Muscle of leg (tissue), 3 donors: ENCODE measurements at regions not wholly inside any gene's neighbourhood (a gene's known extent, or its start where the extent isn't known, plus 50 kb on each side); places are given as distances from the start of the nearest gene placed in this dataset.

Experiments used
- DNase-seq: peaks from one replicate; pipeline ENCODE4 v3.0.0; 2013
- H3K27ac ChIP-seq: one replicate; pipeline ENCODE4 v1.5.1; 2013; ENCODE audit warnings: mild to moderate bottlenecking, low read length, control low read depth
- H3K27me3 ChIP-seq: one replicate; pipeline ENCODE4 v1.6.1; 2013; ENCODE audit warnings: low read length; ENCODE audit not compliant: control insufficient read depth, insufficient read depth
- H3K36me3 ChIP-seq: one replicate; pipeline ENCODE4 v1.6.1; 2013; ENCODE audit warnings: low read length; ENCODE audit not compliant: control insufficient read depth, insufficient read depth
- H3K4me1 ChIP-seq: one replicate; pipeline ENCODE4 v1.6.1; 2013; ENCODE audit warnings: low read length; ENCODE audit not compliant: control insufficient read depth, insufficient read depth
- H3K4me3 ChIP-seq: one replicate; pipeline ENCODE4 v1.5.1; 2013; ENCODE audit warnings: low read length, control low read depth
- H3K9me3 ChIP-seq: replicated peaks from 2 replicates; pipeline ENCODE4 v1.6.1; 2013; ENCODE audit warnings: low read depth, low read length; ENCODE audit not compliant: control insufficient read depth
- WGBS: methylation state at CpG from one replicate; pipeline ENCODE4 v1.1.5; 2013; ENCODE audit warnings: missing lambda C conversion rate; ENCODE audit not compliant: insufficient coverage; 5-methylcytosine and 5-hydroxymethylcytosine counted together

- DNase-seq: no peak
- peaks cover 19% of the 10 kb centered on the region for H3K4me1 ChIP-seq
Measured at GRCh38 chr6:30832864-30833263, 51.5 kb upstream of the DDR1 start.

GRCh38 chr6:30830438-30830837, 53.9 kb upstream of the DDR1 start:
- peaks cover 10% of the 10 kb centered on the region for H3K4me1 ChIP-seq
- no peaks in the 10 kb centered on the region for H3K36me3 ChIP-seq
- peak; percentile 38 for DNase-seq
- no peaks in the 10 kb centered on the region for H3K9me3 ChIP-seq
- H3K27ac ChIP-seq: no peak overlapping the region
- no CpG with 5 or more reads among the region's 3 CpGs for WGBS
- H3K4me3 ChIP-seq: no peak overlapping the region
- no peaks in the 10 kb centered on the region for H3K27me3 ChIP-seq

More at GRCh38 chr6:30832864-30833263, 51.5 kb upstream of the DDR1 start:
- Histone ChIP-seq H3K36me3 (no peaks in the 10 kb centered on the region), H3K27ac (no peak overlapping the region), H3K4me3 (no peak overlapping the region), H3K27me3 (no peaks in the 10 kb centered on the region), H3K9me3 (no peaks in the 10 kb centered on the region)
- WGBS: 100% methylated on average over 5 of the region's 5 CpGs

DNA sequence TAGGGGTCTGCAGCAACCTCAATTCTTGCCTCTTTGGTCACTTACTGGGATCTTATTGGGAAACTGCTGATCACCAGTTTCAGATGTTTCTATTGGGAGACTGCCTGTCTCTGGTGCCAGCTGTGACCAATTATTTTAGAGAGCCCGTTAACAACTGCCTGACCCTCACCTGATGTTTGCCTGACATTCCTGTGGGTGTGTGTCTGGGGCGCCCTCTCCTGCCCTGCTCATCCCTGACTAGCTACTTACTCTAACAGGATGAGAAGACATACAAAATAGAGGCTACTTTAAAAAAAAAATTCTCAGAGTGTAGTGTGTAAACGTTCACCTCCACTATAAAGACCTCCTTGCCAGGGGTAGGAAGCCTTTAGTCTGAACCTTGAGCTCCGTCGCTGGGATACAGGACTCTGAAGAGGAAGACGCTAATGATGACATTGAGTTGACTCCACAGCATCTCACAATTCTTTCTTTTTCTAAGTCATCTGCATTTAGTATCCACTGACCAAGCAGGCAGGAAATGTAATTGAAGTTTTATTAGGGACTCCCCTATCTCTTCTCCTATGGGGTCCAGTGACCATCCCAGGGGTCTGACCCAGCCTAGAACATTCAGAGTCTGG, 54.6 kb upstream of the DDR1 start:
- no peak overlapping the region for H3K27ac ChIP-seq
- H3K4me1 ChIP-seq: peaks cover 10% of the 10 kb centered on the region
- H3K27me3 ChIP-seq: no peaks in the 10 kb centered on the region
- no peak for DNase-seq
- no peaks in the 10 kb centered on the region for H3K36me3 ChIP-seq
- H3K9me3 ChIP-seq: no peaks in the 10 kb centered on the region
- H3K4me3 ChIP-seq: no peak overlapping the region
- WGBS: no CpG with 5 or more reads among the region's 6 CpGs

DNA sequence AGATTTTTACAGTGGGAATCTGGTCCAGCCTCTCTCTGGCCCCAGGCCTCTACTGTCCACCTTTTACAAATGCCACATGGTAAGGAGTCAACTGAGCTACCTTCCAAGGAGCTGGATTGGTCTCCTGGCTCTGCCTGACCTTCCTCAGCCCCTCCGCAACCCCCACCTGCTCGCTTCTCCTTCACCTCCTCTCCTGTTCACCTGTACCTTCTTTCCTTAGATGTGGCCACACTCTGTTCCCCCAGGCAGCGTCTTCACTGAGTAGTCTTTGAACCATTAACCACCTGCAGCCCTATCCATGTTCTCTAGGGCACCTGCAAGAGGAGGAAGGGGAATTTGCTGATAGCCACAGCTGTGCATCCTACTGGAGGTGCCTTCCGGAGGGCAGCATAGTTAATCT, 55.3 kb upstream of the DDR1 start:
- no peak overlapping the region for H3K27ac ChIP-seq
- no peaks in the 10 kb centered on the region for H3K27me3 ChIP-seq
- 100% methylated on average over 1 of the region's 4 CpGs for WGBS
- no peak for DNase-seq
- peaks cover 10% of the 10 kb centered on the region for H3K4me1 ChIP-seq
- no peaks in the 10 kb centered on the region for H3K9me3 ChIP-seq
- H3K4me3 ChIP-seq: no peak overlapping the region
- no peaks in the 10 kb centered on the region for H3K36me3 ChIP-seq

- Histone ChIP-seq H3K27me3 (no peaks in the 10 kb centered on the region), H3K27ac (no peak overlapping the region), H3K9me3 (no peaks in the 10 kb centered on the region), H3K4me1 (peaks cover 10% of the 10 kb centered on the region), H3K4me3 (no peak overlapping the region), H3K36me3 (no peaks in the 10 kb centered on the region)
- WGBS: 30% methylated on average over 6 of the region's 12 CpGs
- DNase-seq: peak; percentile 94
Measured at GRCh38 chr6:30828027-30828962, 56.0 kb upstream of the DDR1 start.

GRCh38 chr6:30826961-30827342, 57.4 kb upstream of the DDR1 start:
- DNase-seq: no peak
- 25% methylated on average over 1 of the region's 4 CpGs for WGBS
- Histone ChIP-seq H3K36me3 (no peaks in the 10 kb centered on the region), H3K27ac (no peak overlapping the region), H3K9me3 (no peaks in the 10 kb centered on the region), H3K27me3 (no peaks in the 10 kb centered on the region), H3K4me1 (peaks cover 10% of the 10 kb centered on the region), H3K4me3 (no peak overlapping the region)

- H3K27me3 ChIP-seq: no peaks in the 10 kb centered on the region
- H3K27ac ChIP-seq: no peak overlapping the region
- 82% methylated on average over 5 of the region's 7 CpGs for WGBS
- no peak overlapping the region for H3K4me3 ChIP-seq
- H3K9me3 ChIP-seq: no peaks in the 10 kb centered on the region
- no peak for DNase-seq
- H3K36me3 ChIP-seq: no peaks in the 10 kb centered on the region
- peaks cover 10% of the 10 kb centered on the region for H3K4me1 ChIP-seq
Measured at GRCh38 chr6:30824698-30825097, 59.6 kb upstream of the DDR1 start.

GRCh38 chr6:30823534-30823865, 60.8 kb upstream of the DDR1 start:
- no peaks in the 10 kb centered on the region for H3K36me3 ChIP-seq
- no peak overlapping the region for H3K27ac ChIP-seq
- no peaks in the 10 kb centered on the region for H3K27me3 ChIP-seq
- H3K4me3 ChIP-seq: no peak overlapping the region
- 83% methylated on average over 4 of the region's 4 CpGs for WGBS
- no peaks in the 10 kb centered on the region for H3K9me3 ChIP-seq
- H3K4me1 ChIP-seq: peaks cover 6% of the 10 kb centered on the region
- DNase-seq: no peak

GRCh38 chr6:30821862-30822784, 62.2 kb upstream of the DDR1 start:
- Histone ChIP-seq H3K4me3 (no peak overlapping the region), H3K36me3 (no peaks in the 10 kb centered on the region), H3K27ac (no peak overlapping the region), H3K4me1 (no peaks in the 10 kb centered on the region), H3K9me3 (no peaks in the 10 kb centered on the region), H3K27me3 (no peaks in the 10 kb centered on the region)
- WGBS: no CpG with 5 or more reads among the region's 6 CpGs
- peak; percentile 53 for DNase-seq

- Histone ChIP-seq H3K36me3 (no peaks in the 10 kb centered on the region), H3K27ac (no peak overlapping the region), H3K4me3 (no peak overlapping the region), H3K4me1 (no peaks in the 10 kb centered on the region), H3K9me3 (no peaks in the 10 kb centered on the region), H3K27me3 (no peaks in the 10 kb centered on the region)
- peak; percentile 65 for DNase-seq
- 88% methylated on average over 1 of the region's 1 CpG for whole genome bisulfite sequencing
Measured at GRCh38 chr6:30820193-30820592, 64.1 kb upstream of the DDR1 start.
